Heart left ventricle (tissue), 16 donors: ENCODE measurements at regions not wholly inside any gene's neighbourhood (a gene's known extent, or its start where the extent isn't known, plus 50 kb on each side); places are given as distances from the start of the nearest gene placed in this dataset.

ENCODE experiments used
- ATAC-seq, 4 donors: fragments of 200-7000 bp; cut with Tn5 transposase; one replicate each; pipeline ENCODE4 v1.9.1; 2020 to 2022; ENCODE audit warnings: moderate library complexity in 4 of 4, mild to moderate bottlenecking in 3 of 4, moderate number of reproducible peaks in 1 of 4
- DNase-seq, 5 donors: peaks; one replicate each; pipeline ENCODE4 v3.0.0-alpha.2; 2020
- H3K27ac ChIP-seq, 12 donors: fragments of 200-600 bp; sonication (generic) in 4 of 12; one replicate each; pipeline versions ENCODE4 v1.5.0 to v1.8.0; 2016 to 2022; ENCODE audit warnings: mild to moderate bottlenecking in 2 of 12
- H3K27me3 ChIP-seq, 9 donors: fragments of 200-600 bp; sonication (generic) in 2 of 9; one replicate each; pipeline versions ENCODE4 v1.5.1 to v1.8.0; 2016 to 2022; ENCODE audit warnings: mild to moderate bottlenecking in 3 of 9
- H3K36me3 ChIP-seq, 9 donors: fragments of 200-600 bp; sonication (generic) in 2 of 9; one replicate each; pipeline versions ENCODE4 v1.5.0 to v1.8.0; 2018 to 2022; ENCODE audit warnings: mild to moderate bottlenecking in 2 of 9
- H3K4me1 ChIP-seq, 12 donors: fragments of 200-600 bp; sonication (generic) in 4 of 12; one replicate each; pipeline versions ENCODE4 v1.5.0 to v1.8.0; 2016 to 2022; ENCODE audit warnings: mild to moderate bottlenecking in 3 of 12
- H3K4me3 ChIP-seq, 12 donors: fragments of 200-600 bp; sonication (generic) in 4 of 12; one replicate each; pipeline versions ENCODE4 v1.5.0 to v1.8.0; 2017 to 2022; ENCODE audit warnings: mild to moderate bottlenecking in 9 of 12, moderate library complexity in 4 of 12
- H3K9me3 ChIP-seq, 12 donors: fragments of 200-600 bp; sonication (generic) in 4 of 12; one replicate each; pipeline versions ENCODE4 v1.5.0 to v1.8.0; 2016 to 2022; ENCODE audit warnings: mild to moderate bottlenecking in 1 of 12
- CTCF ChIP-seq, 12 donors: fragments of 200-600 bp; sonication (generic) in 4 of 12; IDR thresholded peaks; one replicate each; pipeline versions ENCODE4 v1.5.0 to v1.8.0; 2018 to 2022; ENCODE audit warnings: antibody characterized with exemption in 12 of 12, mild to moderate bottlenecking in 5 of 12
- POLR2A ChIP-seq, 2 donors: fragments of 450-650 bp; IDR thresholded peaks; one replicate each; pipeline ENCODE4 v1.6.1; 2017; ENCODE audit warnings: antibody characterized with exemption in 2 of 2, mild to moderate bottlenecking in 2 of 2, moderate library complexity in 2 of 2
- WGBS, 4 donors: extraction: QIAGEN DNeasy Blood & Tissue Kit in 2 of 4; methylation state at CpG; one replicate each; pipeline versions ENCODE4 v1.1.5 to v1.1.7; 2013 to 2018; 5-methylcytosine and 5-hydroxymethylcytosine counted together
- intact Hi-C, 10 donors: fragments of 100-400 bp; cut with DNase I; formaldehyde crosslinking; loops; one replicate each; pipeline versions ENCODE4 v1.11.1 to v1.14.2; 2022
- donor health status: ischemic (EF 13 %, LVEDD 7.1; RV severe dilation, severe dysfunction).
- donor health status: healthy with polysubstance abuse.
- donor health status: DM: no; HTN: yes; CAD: no.
- donor health status: DM: no; HTN: no; CAD: no.
- donor health status: ischemic (EF 25% LVEDD 6.9; RV normal size, moderate dysfunction).
- donor health status: ischemic (EF 25% LVEDD 5.7; RV mildly dilated, moderate dysfunction).
- donor health status: healthy.
- donor health status: DM: yes; HTN: yes; CAD: no.
- donor health status: ischemic (EF 35%, LVEDD 5.7; RV mildly dilated, moderate dysfunction).
- donor health status: nonischemic (EF 11% LVEDD 7.7; RV severe dilation, severe dysfunction).
- donor health status: DM: yes; HTN: yes; CAD: no.
- donor health status: PGD.
- donor health status: ischemic (EF 29% LVEDD 5.4; RV normal size, mild dysfunction).
- donor health status: nonischemic (EF 23%, LVEDD 6.1; RV moderate dilation, normal function).

- H3K27ac ChIP-seq, result no peak overlapping the region
- H3K36me3 ChIP-seq, result no peaks in the 10 kb centered on the region
- 78 to 85% (median 79%) methylated on average over 5 of the region's 5 CpGs for WGBS, 4 donors
- no peak for DNase-seq
- no peaks in the 10 kb centered on the region for H3K4me1 ChIP-seq
- no peak for TF ChIP-seq CTCF (IDR thresholded peaks at IDR 0.05)
- H3K9me3 ChIP-seq, result peaks cover 0 to 36% (median 1%) of the 10 kb centered on the region in 12 donors
- ATAC-seq, result no peak
- intact Hi-C loops, result loop anchor here in 1 of 10 donors (10.0 kb wide), 1 partner anchor 59 kb away; no protein-coding TSS in a partner anchor
- no peak overlapping the region for H3K4me3 ChIP-seq
- no peaks in the 10 kb centered on the region for H3K27me3 ChIP-seq
Measured at GRCh38 chr7:152966189-152966588, 206.6 kb downstream of the ACTR3B start.

DNA sequence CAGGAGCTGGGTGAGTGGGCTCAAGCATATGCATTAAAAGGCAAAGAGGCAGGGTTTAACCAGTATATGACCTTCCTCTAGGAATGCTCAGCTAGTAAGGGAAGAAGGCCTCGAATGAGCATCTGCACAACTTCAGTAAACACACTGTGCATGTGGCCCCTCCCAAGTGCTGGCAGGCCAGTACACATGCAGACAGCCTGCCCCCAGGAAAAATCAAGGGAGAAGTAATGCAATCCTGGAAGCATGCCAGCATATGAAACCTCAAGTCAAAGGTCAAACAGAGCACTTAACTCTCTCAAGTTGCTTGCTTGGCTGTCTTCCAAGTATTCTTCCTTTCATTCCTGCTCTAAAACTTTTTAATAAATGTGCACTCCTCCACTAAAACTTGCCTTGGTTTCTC, 208.4 kb downstream of the ACTR3B start:
- Histone ChIP-seq H3K27ac (no peak overlapping the region), H3K4me3 (no peak overlapping the region), H3K36me3 (no peaks in the 10 kb centered on the region), H3K27me3 (no peaks in the 10 kb centered on the region), H3K9me3 (peaks cover 0 to 26% (median 0%) of the 10 kb centered on the region in 12 donors), H3K4me1 (no peaks in the 10 kb centered on the region)
- DNase-seq, result no peak
- TF ChIP-seq CTCF (IDR thresholded peaks at IDR 0.05), result no peak
- intact Hi-C loops, result loop anchor here in 1 of 10 donors (10.0 kb wide), 1 partner anchor 57 kb away; no protein-coding TSS in a partner anchor
- no peak for ATAC-seq
- WGBS, 4 donors, result 42 to 51% (median 50%) methylated on average over 1 of the region's 1 CpG

- H3K27ac ChIP-seq, result no peak overlapping the region
- no peak for TF ChIP-seq POLR2A (IDR thresholded peaks at IDR 0.05)
- TF ChIP-seq CTCF (IDR thresholded peaks at IDR 0.05), result no peak
- DNase-seq (no peak), ATAC-seq (no peak)
- no peak overlapping the region for H3K4me3 ChIP-seq
- no peaks in the 10 kb centered on the region for H3K36me3 ChIP-seq
- no peaks in the 10 kb centered on the region for H3K27me3 ChIP-seq
- peaks cover 0 to 26% (median 0%) of the 10 kb centered on the region in 12 donors for H3K9me3 ChIP-seq
- H3K4me1 ChIP-seq, result no peaks in the 10 kb centered on the region
- WGBS, 4 donors, result 54 to 74% (median 67%) methylated on average over 3 of the region's 3 CpGs
- intact Hi-C loops, result loop anchor here in 1 of 10 donors (10.0 kb wide), 1 partner anchor 56 kb away; no protein-coding TSS in a partner anchor
Measured at GRCh38 chr7:152968514-152968913, 209.0 kb downstream of the ACTR3B start.

GRCh38 chr7:152969335-152969734, 209.8 kb downstream of the ACTR3B start:
- no peak overlapping the region for H3K27ac ChIP-seq
- no peaks in the 10 kb centered on the region for H3K4me1 ChIP-seq
- H3K27me3 ChIP-seq, result no peaks in the 10 kb centered on the region
- WGBS, 4 donors, result 24 to 40% (median 36%) methylated on average over 1 of the region's 1 CpG
- no peak overlapping the region for H3K4me3 ChIP-seq
- peaks cover 0 to 24% (median 0%) of the 10 kb centered on the region in 12 donors for H3K9me3 ChIP-seq
- TF ChIP-seq POLR2A (IDR thresholded peaks at IDR 0.05), result no peak
- TF ChIP-seq CTCF (IDR thresholded peaks at IDR 0.05), result no peak
- no peak for DNase-seq
- no peaks in the 10 kb centered on the region for H3K36me3 ChIP-seq
- ATAC-seq, result no peak
- intact Hi-C loops, result loop anchor here in 1 of 10 donors (10.0 kb wide), 1 partner anchor 55 kb away; no protein-coding TSS in a partner anchor
